ENCODE measurements at regions not wholly inside any gene's neighbourhood (a gene's known extent, or its start where the extent isn't known, plus 50 kb on each side); places are given as distances from the start of the nearest gene placed in this dataset.
A peak's percentile ranks its signal among the peaks of the same experiment; 100 is the strongest.
"Not testable (repeated sequence)": the region's sequence is repeated elsewhere in the genome, so short reads cannot be mapped to it uniquely, and the experiment has no call there.

DNA sequence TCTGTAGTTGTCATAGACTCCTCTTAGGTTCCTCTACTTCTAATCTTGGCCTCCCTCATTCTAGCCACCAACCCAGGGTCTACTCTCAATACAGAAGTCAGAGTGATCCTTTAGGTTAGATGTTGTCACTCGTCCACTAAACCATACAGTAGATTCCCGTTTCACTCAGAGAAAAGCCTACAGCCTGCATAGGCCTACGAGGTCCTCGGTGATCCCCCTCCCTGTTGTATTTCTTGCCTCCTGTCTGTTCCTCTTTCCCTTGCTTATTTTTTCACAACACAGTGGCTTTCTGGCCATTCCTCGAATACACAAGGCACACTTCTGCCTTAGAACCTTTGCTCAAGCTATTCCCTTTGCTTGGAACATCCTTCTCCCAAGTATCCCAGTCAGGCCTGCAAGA, 183.0 kb upstream of the PRSS1 start:
- no peak for DNase-seq

DNA sequence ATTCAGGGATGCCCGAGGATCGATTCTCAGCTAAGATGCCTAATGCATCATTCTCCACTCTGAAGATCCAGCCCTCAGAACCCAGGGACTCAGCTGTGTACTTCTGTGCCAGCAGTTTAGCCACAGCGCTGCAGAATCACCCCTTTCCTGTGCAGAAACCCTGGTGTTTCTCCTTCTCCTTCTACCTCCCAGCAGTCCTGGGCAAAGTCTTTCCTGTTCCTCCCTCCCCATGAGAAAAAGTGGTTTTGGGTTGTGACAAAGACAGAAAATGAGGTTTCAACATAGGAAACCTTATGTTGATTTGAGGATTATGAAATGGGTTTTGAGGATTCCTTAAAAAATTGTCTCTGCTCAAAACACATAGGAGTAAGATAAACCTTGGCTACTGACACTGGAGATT, 185.1 kb upstream of the PRSS1 start:
- not testable (repeated sequence) for DNase-seq

DNA sequence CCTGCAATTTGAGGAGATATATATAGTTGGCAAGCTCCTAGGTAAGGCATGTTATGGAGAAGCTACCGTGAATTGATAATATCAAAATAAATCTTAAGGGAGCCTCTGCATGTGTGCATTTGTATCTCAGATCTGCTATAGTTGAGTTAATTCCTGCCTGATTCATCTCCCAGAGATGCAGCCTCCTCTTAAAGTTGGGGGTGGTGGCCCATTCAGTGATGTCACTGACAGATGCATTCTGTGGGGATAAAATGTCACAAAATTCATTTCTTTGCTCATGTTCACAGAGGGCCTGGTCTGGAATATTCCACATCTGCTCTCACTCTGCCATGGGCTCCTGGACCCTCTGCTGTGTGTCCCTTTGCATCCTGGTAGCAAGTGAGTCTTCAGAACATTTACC, 185.8 kb upstream of the PRSS1 start:
- DNase-seq, result no peak

DNA sequence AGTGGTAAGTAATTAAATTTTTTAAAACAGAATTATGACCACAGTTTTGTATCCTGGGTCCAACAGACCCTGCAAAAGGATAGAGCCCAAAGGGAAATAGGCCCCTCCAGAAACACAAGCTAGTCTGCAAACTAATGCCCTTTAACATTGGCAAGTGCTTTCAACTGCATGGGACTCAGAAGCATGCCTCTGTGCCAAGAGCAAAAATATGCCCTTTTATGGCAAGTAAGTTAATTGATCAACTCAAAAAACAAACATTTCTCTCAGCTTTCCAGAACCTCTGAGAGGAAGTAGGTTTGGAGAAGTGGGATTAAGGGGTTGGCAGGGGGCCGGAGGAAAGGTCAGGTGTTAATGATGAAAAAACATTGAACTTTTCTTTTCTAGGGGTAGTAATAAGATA, 186.6 kb upstream of the PRSS1 start:
- DNase-seq, result no peak

DNA sequence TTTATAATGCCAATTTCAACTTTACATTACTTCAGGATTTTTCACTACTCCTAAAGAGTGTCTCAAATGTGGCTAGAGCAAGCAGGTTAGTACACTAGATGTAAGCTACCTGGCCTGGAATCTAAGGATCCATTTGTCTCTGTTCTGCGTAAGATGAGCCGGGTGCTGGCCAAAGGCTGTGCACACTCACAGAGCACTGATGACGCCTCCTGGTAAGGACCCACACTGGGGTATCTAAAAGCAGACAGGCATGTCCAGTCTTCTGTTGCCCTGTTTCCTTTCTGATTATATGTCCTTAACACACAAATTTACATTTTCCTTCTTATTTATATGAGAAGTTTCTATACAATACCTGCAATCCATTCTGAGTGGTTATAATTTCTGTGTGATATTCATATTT, 187.9 kb upstream of the PRSS1 start:
- DNase-seq, result not testable (repeated sequence)

DNA sequence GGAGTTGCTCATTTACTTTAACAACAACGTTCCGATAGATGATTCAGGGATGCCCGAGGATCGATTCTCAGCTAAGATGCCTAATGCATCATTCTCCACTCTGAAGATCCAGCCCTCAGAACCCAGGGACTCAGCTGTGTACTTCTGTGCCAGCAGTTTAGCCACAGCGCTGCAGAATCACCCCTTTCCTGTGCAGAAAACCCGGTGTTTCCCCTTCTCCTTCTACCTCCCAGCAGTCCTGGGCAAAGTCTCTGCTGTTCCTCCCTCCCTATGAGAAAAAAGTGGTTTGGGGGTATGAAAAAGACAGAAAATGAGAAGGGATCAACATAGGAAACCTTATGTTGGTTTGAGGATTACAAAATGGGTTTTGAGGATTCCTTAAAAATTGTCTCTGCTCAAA, 188.5 kb upstream of the PRSS1 start:
- DNase-seq, result not testable (repeated sequence)

DNA sequence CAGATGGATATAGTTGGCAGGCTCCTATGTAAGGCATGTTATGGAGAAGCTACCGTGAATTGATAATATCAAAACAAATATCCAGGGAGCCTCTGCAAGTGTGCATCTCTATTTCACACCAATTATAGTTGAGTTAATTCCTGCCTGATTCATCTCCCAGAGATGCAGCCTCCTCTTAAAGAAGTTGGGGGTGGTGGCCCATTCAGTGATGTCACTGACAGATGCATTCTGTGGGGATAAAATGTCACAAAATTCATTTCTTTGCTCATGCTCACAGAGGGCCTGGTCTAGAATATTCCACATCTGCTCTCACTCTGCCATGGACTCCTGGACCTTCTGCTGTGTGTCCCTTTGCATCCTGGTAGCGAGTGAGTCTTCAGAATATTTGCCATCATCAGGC, 189.1 kb upstream of the PRSS1 start:
- no peak for DNase-seq

DNA sequence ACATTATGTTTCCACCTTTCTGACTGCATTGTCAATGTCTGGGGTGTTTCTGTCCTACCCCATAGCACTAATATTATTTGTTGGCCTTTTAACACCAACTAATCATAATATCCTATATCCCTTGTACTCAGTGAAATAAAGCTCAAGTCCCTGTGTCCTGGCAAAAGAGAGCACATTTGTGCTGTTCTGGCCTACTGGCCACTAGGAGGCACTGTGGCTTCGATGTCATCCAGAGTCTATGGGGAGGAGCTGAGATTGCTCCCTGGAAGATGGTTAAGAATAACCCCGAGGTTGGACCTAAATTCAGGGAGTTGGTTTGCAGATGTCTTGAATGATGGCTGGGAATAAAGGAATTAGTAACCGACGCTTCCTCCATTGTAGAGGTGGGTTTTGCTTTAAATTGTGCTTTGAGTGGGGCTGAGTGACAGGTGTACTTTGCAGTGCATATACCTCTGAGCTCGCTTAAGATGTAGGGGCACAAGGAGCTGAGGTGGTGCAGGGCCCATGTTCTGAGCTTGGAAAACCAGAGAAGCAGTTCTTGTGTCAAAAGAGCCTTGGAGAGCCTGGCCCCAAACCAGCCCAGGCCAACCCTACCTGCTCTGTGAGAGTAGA, 191.2 kb upstream of the PRSS1 start:
- peak; percentile 46 to 57 for DNase-seq

DNA sequence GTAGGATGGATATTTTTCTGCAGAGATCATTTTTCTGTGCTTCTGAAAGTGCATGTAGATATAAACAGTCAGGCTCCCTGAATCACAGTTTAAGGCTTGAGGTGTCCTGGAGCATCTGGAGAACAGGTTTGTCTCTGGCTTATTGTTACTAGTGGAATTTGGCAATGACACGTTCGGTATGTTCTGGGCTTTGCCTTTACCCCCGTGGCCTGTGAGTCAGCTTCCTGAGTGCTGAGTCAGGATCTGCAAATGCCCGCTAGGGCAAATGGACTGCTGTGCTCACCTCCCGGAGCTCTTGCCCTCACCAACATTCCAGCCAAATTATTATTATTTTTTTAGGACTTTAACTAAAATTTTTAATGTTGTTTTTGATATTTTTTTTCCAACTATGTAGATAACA, 192.5 kb upstream of the PRSS1 start:
- DNase-seq, result peak in 1 of 2 donors; percentile 48

DNA sequence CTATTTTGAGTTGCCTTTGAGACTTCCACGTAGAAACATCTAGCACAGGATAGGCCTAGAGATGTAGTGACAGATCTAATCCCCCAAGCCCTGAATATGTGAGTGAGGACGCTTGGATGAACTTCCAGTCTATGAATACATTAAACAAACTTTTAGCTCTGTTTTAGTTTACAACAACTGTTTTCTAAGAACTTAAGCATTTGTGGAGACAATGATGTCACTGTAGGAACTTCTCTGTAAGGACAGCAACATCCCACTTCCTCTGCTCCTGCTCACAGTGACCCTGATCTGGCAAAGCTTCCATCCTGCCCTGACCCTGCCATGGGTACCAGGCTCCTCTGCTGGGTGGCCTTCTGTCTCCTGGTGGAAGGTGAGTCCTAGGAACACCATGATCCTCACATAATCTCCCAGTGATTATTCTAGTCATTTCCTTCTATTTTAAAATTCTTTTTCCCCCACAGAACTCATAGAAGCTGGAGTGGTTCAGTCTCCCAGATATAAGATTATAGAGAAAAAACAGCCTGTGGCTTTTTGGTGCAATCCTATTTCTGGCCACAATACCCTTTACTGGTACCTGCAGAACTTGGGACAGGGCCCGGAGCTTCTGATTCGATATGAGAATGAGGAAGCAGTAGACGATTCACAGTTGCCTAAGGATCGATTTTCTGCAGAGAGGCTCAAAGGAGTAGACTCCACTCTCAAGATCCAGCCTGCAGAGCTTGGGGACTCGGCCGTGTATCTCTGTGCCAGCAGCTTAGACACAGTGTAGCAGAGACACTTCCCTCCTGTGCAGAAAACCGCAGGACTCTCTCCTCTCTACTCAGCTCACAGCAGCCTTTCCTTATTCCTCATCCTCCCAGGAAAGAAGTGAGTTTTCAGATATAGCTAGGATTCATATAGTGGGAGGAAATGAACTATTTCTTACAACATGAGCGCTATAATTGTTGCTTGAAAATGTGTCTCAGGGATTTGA, 194.4 kb upstream of the PRSS1 start:
- no peak for DNase-seq

DNA sequence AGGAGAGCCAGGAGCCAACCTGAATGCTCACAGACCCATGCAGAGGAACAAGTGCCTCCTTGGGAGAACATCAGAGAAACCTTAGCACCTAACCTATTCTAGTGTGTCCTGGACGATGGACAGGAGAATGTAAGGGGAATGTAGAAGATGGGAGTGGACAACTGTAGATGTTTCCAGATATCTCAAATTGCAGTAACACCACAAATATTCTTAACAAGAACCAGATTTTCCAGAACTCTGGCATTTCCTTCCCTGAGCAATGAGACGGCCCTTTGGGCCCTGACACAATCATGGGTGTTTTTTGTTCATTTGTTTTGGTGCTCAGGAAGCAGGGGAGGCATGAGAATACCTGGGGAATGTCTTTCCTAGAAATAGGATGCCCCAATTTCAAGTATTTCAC, 196.1 kb upstream of the PRSS1 start:
- DNase-seq, result no peak

DNA sequence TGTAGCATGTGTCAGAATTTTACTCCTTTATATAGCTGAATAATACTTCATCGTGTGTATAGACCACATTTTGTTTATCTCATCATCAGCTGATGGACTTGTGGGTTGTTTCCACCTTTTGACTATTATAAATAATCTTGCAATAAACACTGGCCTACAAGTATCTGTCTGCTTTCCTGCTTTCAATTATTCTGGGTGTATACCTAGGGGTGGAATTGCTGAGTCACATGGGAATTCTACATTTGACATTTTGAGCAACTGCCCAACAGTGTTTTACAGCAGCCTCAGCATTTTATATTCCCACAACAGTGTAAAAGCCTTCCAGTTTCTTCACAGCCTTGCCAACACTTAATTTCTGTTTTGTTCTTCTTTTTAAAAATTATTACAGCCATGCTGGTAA, 200.3 kb upstream of the PRSS1 start:
- DNase-seq, result no peak

DNA sequence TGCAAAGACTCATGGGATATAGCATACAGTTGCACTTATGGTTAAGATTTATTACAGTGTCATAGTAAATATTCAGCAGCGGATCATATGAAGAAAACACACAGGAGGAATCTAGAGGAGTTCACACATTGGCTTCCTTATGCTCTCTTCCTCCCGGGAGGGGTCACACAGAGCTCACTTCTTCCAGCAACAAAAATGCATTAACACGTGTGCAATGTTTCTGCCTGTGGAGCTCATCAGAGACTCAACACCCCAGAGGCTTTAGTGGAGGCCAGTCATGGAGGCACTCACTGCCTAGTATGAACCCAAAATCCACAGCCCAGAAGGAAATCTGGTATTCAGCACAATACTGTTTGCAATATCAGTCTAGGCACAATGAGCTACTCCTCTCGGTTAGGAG, 202.8 kb upstream of the PRSS1 start:
- DNase-seq, result no peak

DNA sequence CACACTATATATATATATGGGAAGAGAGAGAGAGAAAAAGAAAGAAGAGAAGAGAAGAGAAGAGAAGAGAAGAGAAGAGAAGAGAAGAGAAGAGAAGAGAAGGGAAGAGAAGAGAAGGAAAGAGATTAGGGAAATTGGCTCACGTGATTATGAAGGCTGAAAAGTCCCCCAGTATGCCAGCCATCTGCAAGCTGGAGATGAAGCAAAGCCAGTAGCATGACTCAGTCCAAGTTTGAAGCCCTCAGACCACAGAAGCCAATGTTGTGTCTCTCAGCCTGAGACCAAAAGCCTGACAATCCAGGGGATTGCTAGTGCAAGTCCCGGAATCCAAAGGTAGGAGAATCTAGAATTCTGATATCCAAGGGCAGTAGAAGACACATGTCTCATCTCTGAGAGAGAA, 206.3 kb upstream of the PRSS1 start:
- no peak for DNase-seq

DNA sequence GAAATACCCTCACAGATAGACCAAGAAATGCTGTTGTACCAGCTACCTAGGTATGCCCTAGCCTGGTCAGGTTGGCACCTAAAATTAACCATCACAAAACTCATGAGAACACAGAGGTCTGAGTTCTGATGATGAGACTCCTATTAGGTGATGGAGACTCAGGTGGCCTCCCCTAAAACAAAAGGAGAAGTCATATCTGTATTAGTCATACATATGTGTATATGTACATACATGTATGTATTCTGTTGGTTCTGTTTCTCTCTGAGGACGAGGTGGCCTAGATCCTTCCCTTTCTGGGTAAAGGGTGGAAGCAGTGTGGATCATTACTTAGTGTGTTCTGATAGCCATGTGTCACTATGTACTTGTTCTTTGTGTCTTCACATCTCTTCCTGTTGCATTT, 207.2 kb upstream of the PRSS1 start:
- no peak for DNase-seq

DNA sequence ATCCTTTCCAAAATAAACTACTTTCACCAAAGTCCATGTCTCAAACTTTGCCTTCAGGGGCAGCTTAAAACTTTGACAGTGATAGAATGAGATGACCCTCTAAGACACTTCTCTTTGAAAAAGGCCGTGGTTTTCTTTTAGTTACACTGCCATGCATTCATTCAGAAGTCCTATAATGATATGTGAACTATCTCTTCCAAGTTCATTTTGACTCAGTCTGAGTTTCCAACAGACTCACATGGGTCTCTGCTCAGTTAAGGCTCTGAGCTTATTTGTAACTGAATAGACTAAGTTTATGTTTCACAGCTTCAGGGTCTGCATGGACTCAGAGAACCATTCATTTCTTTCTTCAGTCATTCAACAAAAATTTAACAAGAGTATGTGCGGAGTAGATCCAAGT, 208.9 kb upstream of the PRSS1 start:
- no peak for DNase-seq

DNA sequence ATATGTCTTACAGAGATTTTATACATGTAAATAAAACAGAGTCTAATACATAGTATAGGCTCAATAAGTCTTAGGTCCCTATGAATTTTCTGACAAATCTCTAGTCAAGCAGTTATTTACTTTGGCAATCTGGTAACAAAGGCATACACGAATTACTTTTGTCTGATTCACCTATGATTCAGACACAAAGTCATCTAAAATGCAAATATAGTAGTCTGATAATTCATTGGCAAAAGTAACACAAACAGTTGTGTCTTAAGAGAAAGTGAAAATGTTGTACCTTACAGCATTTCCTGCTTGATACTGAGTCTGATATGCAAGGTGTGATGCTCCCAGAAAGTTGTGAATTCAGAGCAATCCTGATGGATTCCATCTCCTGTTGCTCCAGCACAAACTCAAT, 209.4 kb upstream of the PRSS1 start:
- DNase-seq, result no peak

DNA sequence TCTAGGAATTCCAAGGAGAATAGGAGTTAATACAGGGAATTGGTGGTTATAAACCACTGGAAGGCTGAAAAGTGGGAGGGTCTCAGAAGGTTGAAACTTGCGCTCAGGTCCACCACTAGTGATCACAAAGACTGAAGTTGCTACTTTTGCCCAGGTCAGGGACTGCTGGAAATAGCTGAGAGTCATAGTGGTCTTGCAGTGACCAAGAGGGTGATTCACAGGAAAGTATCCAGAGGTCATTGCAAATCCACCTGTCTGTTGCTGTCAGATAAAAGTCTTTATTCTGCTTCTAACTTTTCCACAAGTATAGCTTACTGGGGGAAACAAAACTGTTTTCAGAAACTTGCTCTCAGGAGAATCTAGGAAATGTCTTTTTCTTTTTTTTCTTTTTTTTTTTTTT, 211.5 kb upstream of the PRSS1 start:
- DNase-seq, result no peak

DNA sequence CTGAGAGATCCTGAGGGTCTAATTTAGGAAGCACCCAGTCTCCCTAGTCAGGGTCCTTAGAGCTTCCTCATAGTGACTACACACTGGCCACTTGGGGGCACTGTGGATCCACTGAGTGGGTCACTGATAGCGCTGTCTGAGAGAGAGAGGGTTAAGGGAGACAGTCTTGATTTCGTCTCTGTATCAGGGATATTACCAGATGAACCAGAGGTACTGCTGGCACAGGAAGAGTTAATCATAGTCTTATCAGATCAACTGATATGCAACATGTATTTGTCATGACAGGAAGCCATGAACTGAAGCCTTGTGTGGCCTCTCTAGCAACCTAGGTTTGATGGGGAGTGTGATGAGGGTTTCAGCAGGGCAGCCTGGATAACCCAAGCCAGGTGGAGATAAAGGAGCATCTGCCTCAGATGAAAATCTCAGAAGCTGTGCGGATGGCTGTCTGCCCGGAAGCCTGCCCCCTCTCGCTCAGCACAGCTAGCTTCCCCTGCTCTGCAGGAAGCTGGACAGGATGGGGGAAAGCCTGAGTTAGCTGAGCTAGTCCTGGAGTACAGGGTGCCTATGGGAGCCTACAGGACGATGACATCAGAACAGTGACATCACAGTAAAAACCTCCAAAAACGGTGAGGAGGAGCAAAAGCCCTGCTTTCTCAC, 214.0 kb upstream of the PRSS1 start:
- DNase-seq, result peak; percentile 64 to 75

DNA sequence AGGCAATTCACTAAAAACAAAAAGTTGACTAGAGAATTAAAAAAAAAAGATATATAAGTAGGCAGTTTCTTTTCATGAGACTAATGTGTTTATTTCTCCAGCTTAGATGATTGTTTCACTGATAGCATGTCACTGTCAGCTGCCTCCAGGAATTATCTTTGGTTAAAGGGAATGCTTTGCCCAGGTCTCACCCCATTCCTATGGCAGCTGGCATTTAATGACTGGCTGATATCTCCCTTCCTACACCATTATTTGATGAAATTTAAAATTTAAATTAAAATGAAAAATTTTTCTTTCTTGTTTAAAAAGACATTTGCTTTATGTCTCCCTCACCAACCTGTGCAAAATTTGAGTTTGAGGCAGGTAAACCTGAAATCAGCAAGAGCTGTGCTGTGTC, 214.5 kb upstream of the PRSS1 start:
- no peak for DNase-seq

DNA sequence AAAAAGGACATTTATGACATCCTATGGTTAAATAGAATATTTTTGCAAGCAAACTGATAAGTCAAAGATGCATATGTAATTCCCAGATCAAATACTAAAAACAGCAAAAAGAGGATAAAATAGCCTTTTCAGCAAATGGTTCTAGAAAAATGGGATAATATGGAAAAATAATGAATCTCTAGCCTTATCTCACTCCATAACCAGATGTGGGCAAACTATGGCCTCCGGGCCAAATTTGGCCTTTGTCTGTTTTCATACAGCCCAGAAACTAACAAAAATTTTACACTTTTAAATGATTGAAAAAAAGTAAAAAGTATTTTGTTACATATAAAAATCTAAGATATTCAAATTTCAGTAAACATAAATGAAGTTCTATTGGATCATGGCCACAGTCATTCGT, 215.4 kb upstream of the PRSS1 start:
- DNase-seq, result no peak

DNA sequence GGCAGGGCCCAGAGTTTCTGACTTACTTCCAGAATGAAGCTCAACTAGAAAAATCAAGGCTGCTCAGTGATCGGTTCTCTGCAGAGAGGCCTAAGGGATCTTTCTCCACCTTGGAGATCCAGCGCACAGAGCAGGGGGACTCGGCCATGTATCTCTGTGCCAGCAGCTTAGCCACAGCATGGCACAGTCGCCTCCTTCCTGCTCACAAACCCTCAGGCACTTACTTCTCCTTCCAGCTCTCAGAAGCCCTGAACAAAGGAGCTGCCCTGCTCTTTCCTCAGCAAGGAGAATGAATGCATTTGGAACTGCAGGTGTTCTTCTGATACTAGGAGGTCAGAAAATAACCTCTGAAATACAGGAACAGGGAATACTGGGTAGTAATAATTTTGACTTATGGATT, 219.7 kb upstream of the PRSS1 start:
- no peak for DNase-seq

DNA sequence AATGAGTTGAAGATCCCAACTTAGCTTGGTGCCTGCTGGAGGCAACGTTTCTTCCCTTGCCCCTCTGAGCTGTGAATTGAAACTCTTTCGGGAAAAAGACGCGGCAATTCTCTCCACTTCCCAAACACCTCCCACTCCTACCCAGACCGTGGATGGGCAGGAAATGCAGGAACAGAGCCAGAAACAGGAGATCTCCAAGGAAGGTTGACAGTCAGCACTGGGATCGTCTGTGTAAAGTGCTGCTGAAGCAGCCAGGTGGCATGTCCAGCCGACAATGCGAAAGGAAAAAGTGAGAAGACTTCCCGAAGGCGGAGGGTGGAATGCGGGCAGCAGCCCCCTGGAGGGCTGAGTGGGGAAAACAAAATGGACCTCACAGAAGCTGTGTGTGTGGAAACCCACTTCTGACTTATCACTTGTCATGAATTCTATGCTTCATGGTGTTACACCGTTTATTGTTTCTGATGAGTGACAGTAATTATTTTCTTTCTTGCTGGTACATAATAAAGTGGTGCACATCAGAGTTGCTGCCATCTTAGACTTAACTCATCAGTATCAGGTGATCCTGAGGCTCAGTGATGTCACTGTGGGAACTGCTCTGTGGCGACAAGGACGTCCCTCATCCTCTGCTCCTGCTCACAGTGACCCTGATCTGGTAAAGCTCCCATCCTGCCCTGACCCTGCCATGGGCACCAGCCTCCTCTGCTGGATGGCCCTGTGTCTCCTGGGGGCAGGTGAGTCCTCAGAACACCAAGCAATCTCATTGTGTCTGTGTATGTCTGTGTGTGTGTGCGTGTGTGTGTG, 220.5 kb upstream of the PRSS1 start:
- DNase-seq, result no peak

Measured in CD4-positive, alpha-beta T cell treated with Interferon alpha-2 for 1 hour (primary cell).